ENCODE measurements at regions not wholly inside any gene's neighbourhood (a gene's known extent, or its start where the extent isn't known, plus 50 kb on each side); places are given as distances from the start of the nearest gene placed in this dataset.

DNA sequence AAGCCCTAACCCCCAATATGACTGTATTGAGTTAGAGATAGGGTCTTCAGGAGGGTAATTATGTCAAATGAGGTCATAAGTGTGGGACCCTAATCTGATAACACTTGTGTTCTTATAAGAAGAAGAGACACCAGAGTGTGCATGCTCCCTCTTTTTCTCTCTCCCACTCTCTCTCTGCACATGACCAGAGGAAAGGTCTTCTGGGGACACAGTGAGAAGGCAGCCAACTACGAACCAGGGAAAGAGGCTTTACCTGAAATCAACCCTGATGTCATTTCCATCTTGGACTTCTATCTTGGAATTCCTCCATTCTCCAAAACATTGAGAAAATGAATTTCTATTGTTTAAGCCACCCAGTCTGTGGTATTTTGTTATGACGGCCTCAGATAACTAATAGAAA, 97.2 kb upstream of the MAD2L1 start:
- no peak for DNase-seq

- no peak for DNase-seq
Measured at GRCh38 chr4:120158841-120159463, 92.3 kb upstream of the MAD2L1 start.

GRCh38 chr4:120158046-120158445, 91.4 kb upstream of the MAD2L1 start:
- DNase-seq, result no peak

DNA sequence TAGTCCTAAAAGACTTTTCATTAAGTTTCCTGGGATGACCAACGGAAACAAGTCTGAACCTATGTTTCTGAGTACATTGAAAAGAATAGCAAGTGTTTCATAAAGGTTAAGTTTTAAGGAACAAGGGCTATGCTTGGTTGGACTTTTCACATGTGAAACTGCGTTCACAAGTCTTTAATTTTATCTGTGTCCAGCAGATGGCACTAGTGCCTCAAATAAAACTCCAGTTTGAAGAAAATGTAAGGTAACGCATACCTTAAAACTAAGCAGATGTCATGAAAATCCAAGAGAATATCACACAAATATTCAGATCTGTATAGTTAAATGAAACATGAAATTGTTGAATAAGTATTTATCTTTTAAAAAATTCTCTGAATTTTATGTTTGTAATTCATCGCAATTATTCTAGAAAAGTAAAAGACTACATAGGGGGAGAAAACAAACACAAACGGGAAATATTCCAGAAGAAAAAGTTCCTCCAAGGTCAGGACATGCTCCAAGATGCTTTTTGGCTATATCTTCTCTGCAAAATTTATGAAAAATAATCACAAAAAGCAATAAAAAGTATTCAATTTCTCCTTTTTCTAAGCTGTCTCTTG, 89.6 kb upstream of the MAD2L1 start:
- peak; percentile 63 for DNase-seq

- no peak for DNase-seq
Measured at GRCh38 chr4:120155287-120155686, 88.6 kb upstream of the MAD2L1 start.

GRCh38 chr4:120144634-120145033, 78.0 kb upstream of the MAD2L1 start:
- DNase-seq, result no peak

- no peak for DNase-seq
Measured at GRCh38 chr4:120144041-120144440, 77.4 kb upstream of the MAD2L1 start.

GRCh38 chr4:120139392-120139791, 72.7 kb upstream of the MAD2L1 start:
- no peak for DNase-seq

DNA sequence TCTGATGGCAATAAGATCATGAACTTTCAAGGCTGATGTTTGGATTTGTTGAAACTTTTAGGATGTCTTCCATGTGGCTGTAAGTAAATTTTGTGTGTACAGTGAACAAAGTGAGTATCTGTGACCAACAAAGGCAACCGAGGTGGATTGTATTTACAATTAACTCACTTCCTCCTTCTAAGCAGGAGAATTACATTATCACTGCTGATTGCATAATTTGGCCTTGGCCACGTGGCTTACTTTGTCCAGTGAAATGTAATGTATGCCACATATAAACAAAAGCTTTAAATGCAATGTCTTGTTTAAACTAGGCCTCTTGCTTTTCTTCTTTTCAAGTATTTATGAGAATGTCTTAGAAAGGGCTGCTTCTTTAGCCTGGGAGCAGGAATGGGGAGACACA, 66.3 kb upstream of the MAD2L1 start:
- DNase-seq, result no peak

GRCh38 chr4:120130786-120131185, 64.1 kb upstream of the MAD2L1 start:
- no peak for DNase-seq

All from NCI-H510A treated with DMSO at 0.1 percent for 48 hours (cell line).